ENCODE measurements at regions not wholly inside any gene's neighbourhood (a gene's known extent, or its start where the extent isn't known, plus 50 kb on each side); places are given as distances from the start of the nearest gene placed in this dataset.
"Not testable (repeated sequence)": the region's sequence is repeated elsewhere in the genome, so short reads cannot be mapped to it uniquely, and the experiment has no call there.

- DNase-seq (ENCODE audit: low spot score): not testable (repeated sequence)
Observed at GRCh38 chr4:126922328-126922938, 710.3 kb upstream of the INTU start.

GRCh38 chr4:126924237-126924636 is 708.5 kb upstream of the INTU start:
- no peak for DNase-seq (ENCODE audit: low spot score)

DNA sequence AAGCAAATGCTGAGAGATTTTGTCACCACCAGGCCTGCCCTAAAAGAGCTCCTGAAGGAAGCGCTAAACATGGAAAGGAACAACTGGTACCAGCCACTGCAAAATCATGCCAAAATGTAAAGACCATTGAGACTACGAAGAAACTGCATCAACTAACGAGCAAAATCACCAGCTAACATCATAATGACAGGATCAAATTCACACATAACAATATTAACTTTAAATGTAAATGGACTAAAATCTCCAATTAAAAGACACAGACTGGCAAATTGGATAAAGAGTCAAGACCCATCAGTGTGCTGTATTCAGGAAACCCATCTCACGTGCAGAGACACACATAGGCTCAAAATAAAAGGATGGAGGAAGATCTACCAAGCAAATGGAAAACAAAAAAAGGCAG is 702.7 kb upstream of the INTU start:
- not testable (repeated sequence) for DNase-seq (ENCODE audit: low spot score)

GRCh38 chr4:126935801-126936200 is 697.0 kb upstream of the INTU start:
- DNase-seq (ENCODE audit: low spot score): no peak

DNA sequence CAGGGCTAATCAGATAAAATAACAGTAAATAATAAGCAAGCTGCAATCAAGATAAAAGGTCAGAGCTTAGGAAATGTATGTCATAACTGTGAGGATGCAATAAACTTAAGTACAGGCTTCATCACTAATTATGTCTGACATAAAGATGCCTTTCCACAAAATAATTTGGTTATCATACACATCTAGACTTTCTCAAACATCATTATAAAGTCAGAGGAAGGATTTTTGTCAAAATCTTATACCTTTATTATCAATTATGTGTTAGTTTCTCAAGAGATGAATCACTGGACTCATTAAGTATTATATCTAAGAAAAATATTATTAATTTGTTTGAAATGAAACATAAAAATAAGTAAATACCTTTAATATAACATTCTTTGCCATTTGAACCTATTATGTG is 695.4 kb upstream of the INTU start:
- DNase-seq (ENCODE audit: low spot score): no peak

DNA sequence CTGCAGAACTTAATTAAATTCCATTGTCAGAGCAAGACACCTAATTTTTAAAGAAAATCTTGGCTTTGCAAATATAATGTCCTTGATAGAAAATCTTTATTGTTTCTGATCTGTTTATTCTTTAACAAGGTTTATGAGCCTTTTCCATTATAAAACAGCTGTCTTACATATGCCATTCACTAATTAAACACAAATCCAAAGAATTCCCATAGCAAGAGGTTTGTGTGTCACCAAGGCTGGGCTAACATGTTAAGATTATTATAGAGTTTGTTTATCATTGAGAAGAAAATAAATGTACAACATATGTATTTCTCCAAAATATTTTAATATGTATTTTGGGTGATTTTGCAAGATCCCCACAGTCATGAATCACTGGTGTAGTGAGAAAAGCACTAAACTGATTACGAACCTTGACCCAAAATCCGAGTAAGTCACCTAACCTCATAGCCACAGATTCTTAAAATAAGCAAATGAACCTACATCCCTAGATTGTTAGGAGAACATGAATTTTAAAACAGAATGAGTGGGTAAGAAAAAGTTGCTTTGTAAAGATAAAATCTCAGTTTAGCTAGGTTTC is 694.8 kb upstream of the INTU start:
- no peak for DNase-seq (ENCODE audit: low spot score)

- DNase-seq (ENCODE audit: low spot score): no peak
Observed at GRCh38 chr4:126939401-126939800, 693.4 kb upstream of the INTU start.

DNA sequence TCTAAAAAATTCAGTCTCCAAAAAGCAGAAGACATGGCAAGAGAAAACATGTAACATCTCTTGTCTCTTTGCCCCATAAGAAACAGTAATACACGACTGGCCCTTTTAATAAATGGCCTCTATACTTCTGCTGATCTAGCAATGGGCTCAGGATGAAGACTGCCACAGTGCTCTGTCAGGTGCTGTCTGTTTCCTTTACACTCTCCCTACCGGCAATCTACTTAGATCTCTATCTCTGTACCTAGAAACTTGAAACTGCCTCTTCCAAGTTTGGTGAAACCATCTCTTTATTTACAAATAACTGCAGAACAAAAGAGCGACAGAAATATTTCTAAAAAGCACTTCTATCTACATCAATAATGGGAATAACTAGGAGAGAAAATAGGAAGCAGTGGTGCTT is 685.2 kb upstream of the INTU start:
- DNase-seq (ENCODE audit: low spot score): no peak

GRCh38 chr4:126954537-126955291 is 678.0 kb upstream of the INTU start:
- DNase-seq (ENCODE audit: low spot score): no peak

- no peak for DNase-seq (ENCODE audit: low spot score)
Observed at GRCh38 chr4:126955292-126956183, 677.2 kb upstream of the INTU start.

GRCh38 chr4:126956184-126956897 is 676.4 kb upstream of the INTU start:
- no peak for DNase-seq (ENCODE audit: low spot score)

DNA sequence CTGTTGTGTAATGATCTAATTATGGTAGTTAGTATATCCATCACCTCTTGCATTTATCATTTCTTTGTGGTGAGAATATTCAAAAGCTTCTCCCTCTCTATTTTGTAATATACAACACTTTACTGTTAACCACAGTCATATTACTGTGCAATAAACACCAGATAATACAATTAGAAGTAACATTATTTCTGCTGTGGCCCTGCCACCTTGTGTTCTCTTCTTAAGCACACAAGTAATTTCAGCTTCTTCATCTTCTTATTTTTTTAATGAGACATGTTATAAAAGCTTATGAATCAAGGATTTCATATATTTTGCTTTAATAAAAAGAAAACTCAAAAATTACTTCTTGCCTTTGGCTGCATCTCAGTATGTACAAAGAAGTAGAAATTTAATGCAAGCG is 675.2 kb upstream of the INTU start:
- no peak for DNase-seq (ENCODE audit: low spot score)

DNA sequence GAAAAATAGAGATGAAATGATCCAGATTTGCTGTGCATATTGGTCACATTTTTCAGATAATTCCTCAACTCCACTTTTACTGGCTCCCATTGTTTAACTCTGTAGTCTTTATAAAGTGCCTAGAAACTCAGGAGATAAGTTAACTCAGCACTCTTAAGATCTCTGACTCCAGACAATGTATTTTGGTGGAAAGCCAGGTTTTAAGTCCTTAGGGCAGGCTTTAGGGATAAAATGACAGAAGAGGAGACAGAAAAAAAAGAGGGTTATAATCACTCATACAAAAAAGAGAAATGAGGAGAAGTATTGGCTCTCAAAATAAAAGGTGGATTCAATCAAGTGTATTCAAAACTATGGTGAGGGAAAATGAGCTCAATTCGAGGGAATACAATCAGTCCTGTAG is 674.8 kb upstream of the INTU start:
- DNase-seq (ENCODE audit: low spot score): no peak

- no peak for DNase-seq (ENCODE audit: low spot score)
Observed at GRCh38 chr4:126958482-126958881, 674.3 kb upstream of the INTU start.

- no peak for DNase-seq (ENCODE audit: low spot score)
Observed at GRCh38 chr4:126959056-126959745, 673.6 kb upstream of the INTU start.

DNA sequence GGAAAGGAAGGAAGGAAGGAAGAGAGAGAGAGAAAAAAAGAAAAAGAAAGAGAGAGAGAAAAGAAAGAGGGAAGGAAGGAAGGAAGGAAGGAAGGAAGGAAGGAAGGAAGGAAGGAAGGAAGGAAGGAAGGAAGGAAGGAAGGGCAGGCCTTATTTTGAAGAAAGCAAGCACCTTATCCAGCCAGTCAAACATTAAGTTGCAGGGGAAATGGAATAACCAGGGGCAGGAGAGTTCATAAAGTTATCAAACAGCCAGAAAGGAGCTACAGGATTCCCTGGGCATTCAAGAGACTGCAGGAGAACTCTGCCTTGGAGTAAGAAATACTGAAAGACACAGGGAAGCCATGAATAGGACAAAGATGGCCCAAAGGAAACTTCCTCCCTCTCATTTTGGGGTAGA is 672.0 kb upstream of the INTU start:
- DNase-seq (ENCODE audit: low spot score): no peak

DNA sequence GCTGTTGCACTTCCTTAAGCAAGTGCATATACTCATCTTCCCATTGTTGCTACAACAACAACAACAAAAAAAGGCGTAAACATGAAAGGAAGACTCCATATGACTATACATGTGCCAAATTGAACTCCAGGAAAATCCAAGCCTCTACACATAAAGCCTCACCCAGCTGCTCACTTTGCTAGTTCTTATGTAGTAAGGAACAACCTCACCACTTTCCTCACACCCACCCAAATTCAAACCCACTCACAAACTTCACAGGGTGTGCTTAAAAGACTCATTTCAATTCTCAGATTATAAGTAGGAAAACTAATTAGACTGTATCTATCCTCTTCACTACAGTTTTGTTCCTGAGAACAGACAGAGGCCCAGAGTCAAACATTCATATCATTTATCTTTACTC is 671.1 kb upstream of the INTU start:
- DNase-seq (ENCODE audit: low spot score): no peak

DNA sequence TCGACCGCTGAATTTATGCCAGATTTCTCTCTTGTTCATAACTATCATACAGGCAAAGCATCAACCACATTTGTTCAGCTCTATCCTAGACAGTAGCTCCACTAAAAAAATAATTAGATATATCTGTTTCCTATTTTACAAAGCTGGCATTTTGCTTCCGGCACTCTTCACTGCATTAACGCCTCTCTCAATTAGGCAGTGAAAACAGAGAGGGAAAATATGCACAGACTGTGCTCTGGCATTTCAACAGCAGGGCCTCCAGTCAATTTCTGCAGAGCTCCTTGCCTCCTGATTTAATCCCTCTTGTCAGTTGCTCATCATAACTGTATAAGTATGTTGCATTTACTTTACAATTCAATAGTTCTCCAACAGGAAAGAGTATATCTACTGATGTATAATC is 666.9 kb upstream of the INTU start:
- DNase-seq (ENCODE audit: low spot score): no peak

- DNase-seq (ENCODE audit: low spot score): no peak
Observed at GRCh38 chr4:126969360-126970235, 663.2 kb upstream of the INTU start.

DNA sequence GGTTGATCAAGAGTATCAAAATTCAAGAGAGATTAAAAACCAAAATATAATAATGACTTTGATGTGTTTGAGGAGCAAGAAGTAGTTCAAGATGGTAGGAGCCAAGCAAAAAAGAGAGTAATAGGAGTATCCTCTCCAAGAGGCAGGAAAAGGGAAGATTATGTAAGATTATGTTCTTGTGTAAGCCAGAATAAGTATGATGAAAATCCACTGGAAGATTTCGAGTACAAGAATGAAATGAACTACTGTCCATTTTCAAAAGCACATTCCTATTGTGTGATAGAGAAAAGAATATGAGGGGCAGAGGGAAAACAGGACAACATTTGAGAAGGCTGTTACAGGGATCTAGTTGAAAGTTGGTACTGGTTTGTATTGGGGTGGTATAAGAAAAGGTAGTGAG is 659.6 kb upstream of the INTU start:
- no peak for DNase-seq (ENCODE audit: low spot score)
